Upper lobe of right lung (tissue), 1 donor: ENCODE measurements at regions not wholly inside any gene's neighbourhood (a gene's known extent, or its start where the extent isn't known, plus 50 kb on each side); places are given as distances from the start of the nearest gene placed in this dataset.
"Not testable (repeated sequence)": the region's sequence is repeated elsewhere in the genome, so short reads cannot be mapped to it uniquely, and the experiment has no call there.

Experiments
- ATAC-seq: fragments of 200-7000 bp; cut with Tn5 transposase; one replicate; pipeline ENCODE4 v1.9.1; 2020; ENCODE audit warnings: mild to moderate bottlenecking, moderate library complexity
- DNase-seq: peaks from one replicate; pipeline ENCODE4 v3.0.0-alpha.2; 2020
- H3K27ac ChIP-seq: fragments of 200-600 bp; one replicate; pipeline ENCODE4 v1.8.0; 2022
- H3K27me3 ChIP-seq: fragments of 200-600 bp; one replicate; pipeline ENCODE4 v1.8.0; 2022; ENCODE audit warnings: mild to moderate bottlenecking
- H3K36me3 ChIP-seq: fragments of 200-600 bp; one replicate; pipeline ENCODE4 v1.8.0; 2022
- H3K4me1 ChIP-seq: fragments of 200-600 bp; one replicate; pipeline ENCODE4 v1.8.0; 2022
- H3K4me3 ChIP-seq: fragments of 200-600 bp; one replicate; pipeline ENCODE4 v1.8.0; 2022; ENCODE audit warnings: mild to moderate bottlenecking
- H3K9me3 ChIP-seq: fragments of 200-600 bp; one replicate; pipeline ENCODE4 v1.8.0; 2022
- CTCF ChIP-seq: fragments of 200-600 bp; IDR thresholded peaks from one replicate; pipeline ENCODE4 v1.8.0; 2022; ENCODE audit warnings: antibody characterized with exemption
- intact Hi-C: fragments of 100-400 bp; cut with DNase I; formaldehyde crosslinking; loops from one replicate; pipeline ENCODE4 v1.11.0; 2022
- donor health status: DM: no; HTN: yes; CAD: no; lungs with severe emphysema.

GRCh38 chr2:234388591-234388990, 108.3 kb downstream of the ARL4C start:
- TF ChIP-seq CTCF: no peak
- ATAC-seq (no peak), DNase-seq (no peak)
- H3K27ac ChIP-seq: no peak overlapping the region
- no peak overlapping the region for H3K4me3 ChIP-seq
- intact Hi-C loops: no loop called here
- H3K27me3 ChIP-seq: no peaks in the 10 kb centered on the region
- H3K9me3 ChIP-seq: no peaks in the 10 kb centered on the region
- no peaks in the 10 kb centered on the region for H3K4me1 ChIP-seq
- no peaks in the 10 kb centered on the region for H3K36me3 ChIP-seq

- intact Hi-C loops: no loop called here
- no peak for TF ChIP-seq CTCF
- Histone ChIP-seq H3K36me3 (no peaks in the 10 kb centered on the region), H3K27ac (no peak overlapping the region), H3K27me3 (no peaks in the 10 kb centered on the region), H3K4me1 (no peaks in the 10 kb centered on the region), H3K4me3 (no peak overlapping the region), H3K9me3 (no peaks in the 10 kb centered on the region)
- DNase-seq: no peak
- ATAC-seq: peak; percentile 23
Measured at GRCh38 chr2:234386971-234387370, 109.9 kb downstream of the ARL4C start.

- no peaks in the 10 kb centered on the region for H3K36me3 ChIP-seq
- H3K27me3 ChIP-seq: no peaks in the 10 kb centered on the region
- H3K9me3 ChIP-seq: no peaks in the 10 kb centered on the region
- DNase-seq (no peak), ATAC-seq (no peak)
- no peak overlapping the region for H3K4me3 ChIP-seq
- no peak for TF ChIP-seq CTCF
- H3K27ac ChIP-seq: no peak overlapping the region
- H3K4me1 ChIP-seq: no peaks in the 10 kb centered on the region
- intact Hi-C loops: no loop called here
Measured at GRCh38 chr2:234382131-234382530, 114.8 kb downstream of the ARL4C start.

GRCh38 chr2:234378958-234379357, 117.9 kb downstream of the ARL4C start:
- H3K4me1 ChIP-seq, H3K36me3 ChIP-seq, intact Hi-C loops, H3K4me3 ChIP-seq, H3K27ac ChIP-seq, DNase-seq, H3K9me3 ChIP-seq, H3K27me3 ChIP-seq, ATAC-seq: not testable (repeated sequence)

- ATAC-seq: no peak
- intact Hi-C loops: no loop called here
- DNase-seq: no peak
- Histone ChIP-seq H3K9me3 (no peaks in the 10 kb centered on the region), H3K4me3 (no peak overlapping the region), H3K27ac (no peak overlapping the region), H3K4me1 (no peaks in the 10 kb centered on the region), H3K27me3 (no peaks in the 10 kb centered on the region), H3K36me3 (no peaks in the 10 kb centered on the region)
- no peak for TF ChIP-seq CTCF
Measured at GRCh38 chr2:234378440-234378839, 118.4 kb downstream of the ARL4C start.

- Histone ChIP-seq H3K9me3 (no peaks in the 10 kb centered on the region), H3K4me1 (no peaks in the 10 kb centered on the region), H3K4me3 (no peak overlapping the region), H3K36me3 (no peaks in the 10 kb centered on the region), H3K27ac (no peak overlapping the region), H3K27me3 (no peaks in the 10 kb centered on the region)
- DNase-seq (no peak), ATAC-seq (no peak)
- TF ChIP-seq CTCF: no peak
- intact Hi-C loops: no loop called here
Measured at GRCh38 chr2:234377761-234378391, 119.0 kb downstream of the ARL4C start.
